H1 (cell line): ENCODE measurements at regions not wholly inside any gene's neighbourhood (a gene's known extent, or its start where the extent isn't known, plus 50 kb on each side); places are given as distances from the start of the nearest gene placed in this dataset.

Source experiments
- CTCF ChIA-PET: fragments of 300-600 bp; sonication (Branson Sonifier 250); formaldehyde crosslinking; loops from one replicate; lab custom pipeline; 2021; ENCODE audit not compliant: partially characterized antibody; lab: Charles Lee
- POLR2A ChIA-PET: fragments of 300-600 bp; sonication (Branson Sonifier 250); formaldehyde crosslinking; loops from one replicate; lab custom pipeline; 2021; ENCODE audit warnings: inconsistent platforms; ENCODE audit not compliant: partially characterized antibody; lab: Charles Lee
- DNase-seq, 2 experiments: peaks; one replicate each; pipeline versions ENCODE4 v3.0.0 to v3.0.0-alpha.2; 2010 to 2022; ENCODE audit warnings: low spot score in 2 of 2, low read depth in 1 of 2, mixed read lengths in 1 of 2
- FAIRE-seq: peaks from 2 replicates; lab custom pipeline; 2011; peaks lifted over from hg19 to GRCh38; lab: Jason Lieb, UNC
- H2AFZ ChIP-seq: 2 replicates; pipeline ENCODE4 v1.8.1; 2012; ENCODE audit warnings: low read length, inconsistent platforms
- H2AK5ac ChIP-seq: 2 replicates; pipeline ENCODE4 v1.6.1; 2013; ENCODE audit warnings: low read depth, low read length
- H2BK120ac ChIP-seq: replicated peaks from 2 replicates; pipeline ENCODE3; 2013; ENCODE audit warnings: low read depth, low read length, inconsistent platforms
- H2BK12ac ChIP-seq: 2 replicates; pipeline ENCODE4 v1.6.1; 2013; ENCODE audit warnings: low read depth, low read length
- H2BK15ac ChIP-seq: 2 replicates; pipeline ENCODE4 v1.6.1; 2013; ENCODE audit warnings: low read length
- H2BK20ac ChIP-seq: 2 replicates; pipeline ENCODE4 v1.6.1; 2013; ENCODE audit warnings: low read length
- H2BK5ac ChIP-seq: 2 replicates; pipeline ENCODE4 v1.6.1; 2013; ENCODE audit warnings: low read depth, low read length
- H3K14ac ChIP-seq: 2 replicates; pipeline ENCODE4 v1.6.1; 2013; ENCODE audit warnings: inconsistent platforms; ENCODE audit not compliant: insufficient read length
- H3K18ac ChIP-seq: 2 replicates; pipeline ENCODE4 v1.6.1; 2013; ENCODE audit warnings: low read length; ENCODE audit errors: extremely low read depth
- H3K23ac ChIP-seq: 2 replicates; pipeline ENCODE4 v1.6.1; 2013; ENCODE audit warnings: inconsistent platforms; ENCODE audit not compliant: insufficient read length
- H3K23me2 ChIP-seq: 2 replicates; pipeline ENCODE4 v1.6.1; 2013; ENCODE audit warnings: low read depth, low read length
- H3K27ac ChIP-seq: 2 replicates; pipeline ENCODE4 v1.6.1; 2011; ENCODE audit warnings: low read depth, low read length, inconsistent platforms
- H3K27me3 ChIP-seq, 4 experiments: replicated peaks in 1 of 4; 1 replicate in 1 of 4; 2 replicates in 3 of 4; pipeline versions ENCODE4 v1.6.1 to v1.8.1; 2011 to 2013; ENCODE audit warnings: low read length in 3 of 4, mild to moderate bottlenecking in 3 of 4, inconsistent platforms in 2 of 4, mixed read lengths in 2 of 4, moderate library complexity in 1 of 4; ENCODE audit not compliant: control insufficient read depth in 3 of 4, insufficient read depth in 3 of 4; ENCODE audit errors: extremely low read depth in 1 of 4
- H3K36me3 ChIP-seq, 4 experiments: 2 replicates each; pipeline versions ENCODE4 v1.6.1 to v1.8.1; 2011 to 2013; ENCODE audit warnings: mild to moderate bottlenecking in 4 of 4, low read length in 3 of 4, moderate library complexity in 2 of 4, control low read depth in 1 of 4, inconsistent platforms in 1 of 4; ENCODE audit not compliant: insufficient read depth in 4 of 4, control insufficient read depth in 2 of 4
- H3K4ac ChIP-seq: replicated peaks from 2 replicates; pipeline ENCODE3; 2013; ENCODE audit warnings: low read length, low read depth, mixed read lengths, inconsistent platforms; ENCODE audit not compliant: insufficient read length
- H3K4me1 ChIP-seq, 4 experiments: replicated peaks in 1 of 4; 1 replicate in 1 of 4; 2 replicates in 3 of 4; pipeline versions ENCODE4 v1.6.1 to v1.8.1; 2011 to 2013; ENCODE audit warnings: low read length in 3 of 4, inconsistent platforms in 2 of 4, mixed read lengths in 1 of 4; ENCODE audit not compliant: insufficient read depth in 4 of 4, control insufficient read depth in 3 of 4
- H3K4me2 ChIP-seq, 2 experiments: 2 replicates each; pipeline versions ENCODE4 v1.6.1 to v1.8.1; 2011 to 2013; ENCODE audit warnings: low read depth in 2 of 2, low read length in 2 of 2, control low read depth in 1 of 2, inconsistent platforms in 1 of 2, mild to moderate bottlenecking in 1 of 2; ENCODE audit not compliant: insufficient read depth in 1 of 2
- H3K4me3 ChIP-seq, 4 experiments: fragments of 200-600, 300-600 bp in 1 of 4; sonication (generic), shearing (Covaris generic), sonication (Bioruptor Twin) in 1 of 4; 2 replicates each; pipeline versions ENCODE4 v1.5.1 to v1.8.1; 2011 to 2016; ENCODE audit warnings: low read length in 4 of 4, low read depth in 3 of 4, control low read depth in 2 of 4, inconsistent platforms in 2 of 4, mild to moderate bottlenecking in 2 of 4, mixed read lengths in 1 of 4, moderate library complexity in 1 of 4; ENCODE audit not compliant: insufficient read depth in 2 of 4; ENCODE audit errors: extremely low read depth in 1 of 4
- H3K56ac ChIP-seq: replicated peaks from 2 replicates; pipeline ENCODE3; 2013; ENCODE audit warnings: low read depth, mild to moderate bottlenecking, mixed read lengths, low read length, inconsistent platforms; ENCODE audit not compliant: insufficient read length
- H3K79me1 ChIP-seq: 2 replicates; pipeline ENCODE4 v1.6.1; 2013; ENCODE audit warnings: low read depth, low read length, control low read depth
- H3K79me2 ChIP-seq, 2 experiments: 2 replicates each; pipeline versions ENCODE4 v1.6.1 to v1.8.1; 2012 to 2013; ENCODE audit warnings: low read length in 2 of 2, mild to moderate bottlenecking in 2 of 2, inconsistent platforms in 1 of 2; ENCODE audit not compliant: insufficient read depth in 2 of 2, control insufficient read depth in 1 of 2
- H3K9ac ChIP-seq, 4 experiments: replicated peaks in 1 of 4; 1 replicate in 1 of 4; 2 replicates in 3 of 4; pipeline versions ENCODE4 v1.6.1 to v1.8.1; 2011 to 2013; ENCODE audit warnings: low read depth in 3 of 4, low read length in 3 of 4, control low read depth in 2 of 4, mild to moderate bottlenecking in 2 of 4, moderate library complexity in 2 of 4, inconsistent platforms in 1 of 4; ENCODE audit errors: extremely low read depth in 1 of 4
- H3K9me3 ChIP-seq, 2 experiments: 2 replicates each; pipeline versions ENCODE4 v1.6.1 to v1.8.1; 2012 to 2013; ENCODE audit warnings: mild to moderate bottlenecking in 2 of 2, moderate library complexity in 2 of 2, control low read depth in 1 of 2, inconsistent platforms in 1 of 2, low read depth in 1 of 2, low read length in 1 of 2, mixed read lengths in 1 of 2; ENCODE audit not compliant: insufficient read depth in 2 of 2
- H4K20me1 ChIP-seq, 2 experiments: replicated peaks in 1 of 2; 2 replicates each; pipeline versions ENCODE3 to v1.8.1; 2011 to 2013; ENCODE audit warnings: inconsistent platforms in 2 of 2, low read length in 2 of 2, mild to moderate bottlenecking in 1 of 2; ENCODE audit not compliant: insufficient read depth in 2 of 2, control insufficient read depth in 1 of 2
- H4K5ac ChIP-seq: 2 replicates; pipeline ENCODE4 v1.6.1; 2013; ENCODE audit warnings: low read length, low read depth, mixed read lengths, inconsistent platforms; ENCODE audit not compliant: insufficient read length
- H4K8ac ChIP-seq: 2 replicates; pipeline ENCODE4 v1.8.0; 2013; ENCODE audit warnings: mild to moderate bottlenecking, moderate library complexity, low read length, inconsistent platforms; ENCODE audit not compliant: insufficient read depth; ENCODE audit errors: extremely low read depth
- H4K91ac ChIP-seq: replicated peaks from 2 replicates; pipeline ENCODE3; 2013; ENCODE audit warnings: low read length, mixed read lengths, inconsistent platforms; ENCODE audit not compliant: insufficient read length
- CBX8 ChIP-seq: fragments of 300-800, 300-1000 bp; sonication (generic); IDR thresholded peaks from 2 replicates; pipeline ENCODE4 v1.7.1; 2016; ENCODE audit warnings: low read depth, low read length, borderline replicate concordance
- CHD2 ChIP-seq: IDR thresholded peaks from 2 replicates; pipeline ENCODE4 v1.6.1; 2012; ENCODE audit warnings: low read length, improper control_type of control experiment
- KDM1A ChIP-seq: fragments of 200-600, 300-600 bp; sonication (generic); IDR thresholded peaks from 2 replicates; pipeline ENCODE4 v1.7.1; 2016; ENCODE audit warnings: mild to moderate bottlenecking, low read length, borderline replicate concordance
- MAFK ChIP-seq: IDR thresholded peaks from 2 replicates; pipeline ENCODE4 v1.6.1; 2012; ENCODE audit warnings: low read depth, mild to moderate bottlenecking, improper control_type of control experiment, low read length
- PHF8 ChIP-seq: fragments of 200-600 bp; sonication (generic); conservative IDR thresholded peaks from 2 replicates; pipeline ENCODE4 v1.7.1; 2012; ENCODE audit warnings: low read depth, mild to moderate bottlenecking, inconsistent platforms, low read length, moderate library complexity
- RXRA ChIP-seq: IDR thresholded peaks from 2 replicates; pipeline ENCODE4 v1.6.1; 2011; ENCODE audit warnings: low read depth, mild to moderate bottlenecking, low read length, moderate library complexity; ENCODE audit not compliant: insufficient read depth
- SIX5 ChIP-seq: IDR thresholded peaks from 2 replicates; pipeline ENCODE4 v1.6.1; 2011; ENCODE audit warnings: mild to moderate bottlenecking, low read depth, low read length
- TBP ChIP-seq: IDR thresholded peaks from 2 replicates; pipeline ENCODE4 v1.6.1; 2011; ENCODE audit warnings: low read depth, low read length, improper control_type of control experiment
- WGBS, 2 experiments: shearing (Covaris generic) in 1 of 2; methylation state at CpG; one replicate each; pipeline versions ENCODE4 v1.1.6 to v1.1.7; 2013 to 2015; ENCODE audit warnings: low lambda C conversion rate in 2 of 2, mixed read lengths in 2 of 2, inconsistent platforms in 1 of 2, low coverage in 1 of 2, missing lambda C conversion rate in 1 of 2; ENCODE audit not compliant: insufficient replicate concordance in 2 of 2, insufficient coverage in 1 of 2, insufficient read length in 1 of 2; ENCODE audit errors: extremely low coverage in 1 of 2, missing lambda C conversion rate in 1 of 2; 5-methylcytosine and 5-hydroxymethylcytosine counted together
- TF ChIP-seq, protein P1 (sequence below): IDR thresholded peaks from 2 replicates; pipeline ENCODE4 v1.6.1; 2011; ENCODE audit warnings: low read length, improper control_type of control experiment
- TF ChIP-seq, protein P2 (sequence below), 3 experiments: IDR thresholded peaks; 1 replicate in 2 of 3; 2 replicates in 1 of 3; pipeline versions ENCODE4 v1.5.1 to v1.6.1; 2011; ENCODE audit warnings: low read length in 3 of 3, mild to moderate bottlenecking in 3 of 3, inconsistent platforms in 2 of 3, low read depth in 1 of 3, moderate library complexity in 1 of 3; ENCODE audit not compliant: insufficient read depth in 1 of 3; ENCODE audit errors: control extremely low read depth in 1 of 3
- TF ChIP-seq, protein P3 (sequence below): IDR thresholded peaks from 2 replicates; pipeline ENCODE4 v1.6.1; 2012; ENCODE audit warnings: inconsistent platforms

DNA sequence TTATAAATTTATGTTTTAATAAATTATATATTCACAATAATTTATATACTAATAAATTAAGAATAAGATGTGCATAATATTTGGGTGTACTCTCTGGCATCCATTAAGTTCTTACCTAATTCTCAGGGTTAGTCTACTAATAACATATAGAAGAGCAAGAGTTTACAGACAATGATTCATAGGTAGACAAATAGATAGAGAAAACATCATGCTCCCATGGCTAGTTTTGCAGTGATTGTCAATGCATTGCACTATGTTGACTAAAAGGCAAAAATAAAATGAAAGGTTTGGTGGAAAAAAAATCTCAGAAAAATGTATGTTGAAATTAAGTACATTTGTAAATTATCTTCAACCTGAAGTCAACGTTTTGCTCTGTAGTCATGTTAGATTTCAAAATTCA lies 606.0 kb downstream of the KCTD8 start:
- Histone ChIP-seq H2BK12ac (no peak overlapping the region), H3K18ac (no peak overlapping the region), H4K91ac (no peak overlapping the region), H2BK15ac (no peak overlapping the region), H3K23me2 (no peaks in the 10 kb centered on the region; the same call in 1 of the 2 replicates), H3K14ac (no peak overlapping the region), H2AK5ac (no peak overlapping the region), H3K9me3 (peaks cover 4 to 10% of the 10 kb centered on the region in 2 experiments), H3K4me1 (no peaks in the 10 kb centered on the region; a peak in 1 of 7 replicates), H2AFZ (no peak overlapping the region), H4K5ac (no peak overlapping the region), H3K79me1 (no peaks in the 10 kb centered on the region), H3K4ac (no peak overlapping the region), H3K27me3 (no peaks in the 10 kb centered on the region), H2BK120ac (no peak overlapping the region), H4K20me1 (no peaks in the 10 kb centered on the region), H3K23ac (no peak overlapping the region), H2BK5ac (no peak overlapping the region), H3K9ac (no peak overlapping the region), H3K56ac (no peak overlapping the region), H4K8ac (no peak overlapping the region), H3K4me3 (no peak overlapping the region), H2BK20ac (no peak overlapping the region), H3K79me2 (no peaks in the 10 kb centered on the region), H3K27ac (no peak overlapping the region), H3K4me2 (no peak overlapping the region), H3K36me3 (peaks cover 0 to 6% (median 0%) of the 10 kb centered on the region in 4 experiments; a peak in 1 of 8 replicates)
- CTCF ChIA-PET = no interaction called here
- DNase-seq (no peak), FAIRE-seq (no peak)
- WGBS, 2 experiments = 89% methylated on average over 1 of the region's 1 CpG; no CpG with 5 or more reads in 1 of the 2 experiments
- POLR2A ChIA-PET = no interaction called here
- TF ChIP-seq PHF8 (no peak), KDM1A (no peak), MAFK (no peak), CHD2 (no peak), CBX8 (no peak), RXRA (no peak), SIX5 (no peak), TBP (no peak)
- TF ChIP-seq, protein P1, sequence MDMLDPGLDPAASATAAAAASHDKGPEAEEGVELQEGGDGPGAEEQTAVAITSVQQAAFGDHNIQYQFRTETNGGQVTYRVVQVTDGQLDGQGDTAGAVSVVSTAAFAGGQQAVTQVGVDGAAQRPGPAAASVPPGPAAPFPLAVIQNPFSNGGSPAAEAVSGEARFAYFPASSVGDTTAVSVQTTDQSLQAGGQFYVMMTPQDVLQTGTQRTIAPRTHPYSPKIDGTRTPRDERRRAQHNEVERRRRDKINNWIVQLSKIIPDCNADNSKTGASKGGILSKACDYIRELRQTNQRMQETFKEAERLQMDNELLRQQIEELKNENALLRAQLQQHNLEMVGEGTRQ = no peak
- TF ChIP-seq, protein P2, sequence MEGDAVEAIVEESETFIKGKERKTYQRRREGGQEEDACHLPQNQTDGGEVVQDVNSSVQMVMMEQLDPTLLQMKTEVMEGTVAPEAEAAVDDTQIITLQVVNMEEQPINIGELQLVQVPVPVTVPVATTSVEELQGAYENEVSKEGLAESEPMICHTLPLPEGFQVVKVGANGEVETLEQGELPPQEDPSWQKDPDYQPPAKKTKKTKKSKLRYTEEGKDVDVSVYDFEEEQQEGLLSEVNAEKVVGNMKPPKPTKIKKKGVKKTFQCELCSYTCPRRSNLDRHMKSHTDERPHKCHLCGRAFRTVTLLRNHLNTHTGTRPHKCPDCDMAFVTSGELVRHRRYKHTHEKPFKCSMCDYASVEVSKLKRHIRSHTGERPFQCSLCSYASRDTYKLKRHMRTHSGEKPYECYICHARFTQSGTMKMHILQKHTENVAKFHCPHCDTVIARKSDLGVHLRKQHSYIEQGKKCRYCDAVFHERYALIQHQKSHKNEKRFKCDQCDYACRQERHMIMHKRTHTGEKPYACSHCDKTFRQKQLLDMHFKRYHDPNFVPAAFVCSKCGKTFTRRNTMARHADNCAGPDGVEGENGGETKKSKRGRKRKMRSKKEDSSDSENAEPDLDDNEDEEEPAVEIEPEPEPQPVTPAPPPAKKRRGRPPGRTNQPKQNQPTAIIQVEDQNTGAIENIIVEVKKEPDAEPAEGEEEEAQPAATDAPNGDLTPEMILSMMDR (IDR thresholded peaks at IDR 0.05; ENCODE audit: control extremely low read depth in 1 of 3, insufficient read depth in 1 of 3, low read depth in 1 of 3, low read length in 3 of 3) = no peak
- TF ChIP-seq, protein P3, sequence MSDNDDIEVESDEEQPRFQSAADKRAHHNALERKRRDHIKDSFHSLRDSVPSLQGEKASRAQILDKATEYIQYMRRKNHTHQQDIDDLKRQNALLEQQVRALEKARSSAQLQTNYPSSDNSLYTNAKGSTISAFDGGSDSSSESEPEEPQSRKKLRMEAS = no peak
